Kidney epithelial cell (primary cell): ENCODE measurements at regions not wholly inside any gene's neighbourhood (a gene's known extent, or its start where the extent isn't known, plus 50 kb on each side); places are given as distances from the start of the nearest gene placed in this dataset.
A peak's percentile ranks its signal among the peaks of the same experiment; 100 is the strongest.

ENCODE experiments used
- DNase-seq: peaks from one replicate; pipeline ENCODE4 v3.0.0-alpha.2; 2010; ENCODE audit warnings: low read depth
- H3K27me3 ChIP-seq: 2 replicates; pipeline ENCODE4 v1.6.0; 2011; ENCODE audit warnings: low read length; ENCODE audit not compliant: control insufficient read depth, insufficient read depth
- H3K36me3 ChIP-seq: 2 replicates; pipeline ENCODE4 v1.5.1; 2011; ENCODE audit warnings: low read length; ENCODE audit not compliant: control insufficient read depth, insufficient read depth
- H3K4me3 ChIP-seq: 2 replicates; pipeline ENCODE4 v1.5.1; 2011; ENCODE audit warnings: low read depth, mild to moderate bottlenecking, control low read depth, low read length
- CTCF ChIP-seq: IDR thresholded peaks from 2 replicates; pipeline ENCODE4 v1.5.1; 2011; ENCODE audit warnings: mild to moderate bottlenecking, moderate library complexity, low read length, control low read depth, inconsistent platforms; ENCODE audit not compliant: insufficient read depth, poor library complexity, severe bottlenecking

- no peaks in the 10 kb centered on the region for H3K36me3 ChIP-seq
- no peak for DNase-seq
- H3K27me3 ChIP-seq = no peaks in the 10 kb centered on the region
- no peak overlapping the region for H3K4me3 ChIP-seq
- TF ChIP-seq CTCF = no peak
Observed at GRCh38 chr1:56193656-56194055, 385.7 kb downstream of the PLPP3 start.

- no peak for DNase-seq
- no peaks in the 10 kb centered on the region for H3K36me3 ChIP-seq
- TF ChIP-seq CTCF = no peak
- no peaks in the 10 kb centered on the region for H3K27me3 ChIP-seq
- no peak overlapping the region for H3K4me3 ChIP-seq
Observed at GRCh38 chr1:56191369-56191768, 388.0 kb downstream of the PLPP3 start.

GRCh38 chr1:56190806-56191365 is 388.5 kb downstream of the PLPP3 start:
- no peak for DNase-seq
- no peak for TF ChIP-seq CTCF
- no peaks in the 10 kb centered on the region for H3K27me3 ChIP-seq
- no peaks in the 10 kb centered on the region for H3K36me3 ChIP-seq
- no peak overlapping the region for H3K4me3 ChIP-seq

GRCh38 chr1:56189946-56190805 is 389.2 kb downstream of the PLPP3 start:
- TF ChIP-seq CTCF = peak; percentile 5
- Histone ChIP-seq H3K27me3 (no peaks in the 10 kb centered on the region), H3K36me3 (no peaks in the 10 kb centered on the region), H3K4me3 (no peak overlapping the region)
- DNase-seq = no peak

- no peak overlapping the region for H3K4me3 ChIP-seq
- no peaks in the 10 kb centered on the region for H3K27me3 ChIP-seq
- no peaks in the 10 kb centered on the region for H3K36me3 ChIP-seq
- DNase-seq = no peak
- TF ChIP-seq CTCF = no peak
Observed at GRCh38 chr1:56189454-56189853, 389.9 kb downstream of the PLPP3 start.
